HUES6 (cell line): ENCODE measurements at regions not wholly inside any gene's neighbourhood (a gene's known extent, or its start where the extent isn't known, plus 50 kb on each side); places are given as distances from the start of the nearest gene placed in this dataset.

Source experiments
- H3K27ac ChIP-seq: 2 replicates; pipeline ENCODE4 v1.7.0; 2013; ENCODE audit warnings: low read depth, mild to moderate bottlenecking, low read length, inconsistent platforms
- H3K27me3 ChIP-seq: 2 replicates; pipeline ENCODE4 v1.6.1; 2013; ENCODE audit warnings: low read length; ENCODE audit not compliant: control insufficient read depth, insufficient read depth
- H3K36me3 ChIP-seq: 2 replicates; pipeline ENCODE4 v1.6.1; 2013; ENCODE audit warnings: low read length; ENCODE audit not compliant: control insufficient read depth, insufficient read depth
- H3K4me1 ChIP-seq: 2 replicates; pipeline ENCODE4 v1.6.1; 2013; ENCODE audit warnings: low read length; ENCODE audit not compliant: control insufficient read depth, insufficient read depth
- H3K4me3 ChIP-seq: 2 replicates; pipeline ENCODE4 v1.5.1; 2013; ENCODE audit warnings: low read depth, low read length
- H3K9ac ChIP-seq: one replicate; pipeline ENCODE4 v1.6.1; 2013; ENCODE audit warnings: mild to moderate bottlenecking, low read length
- H3K9me3 ChIP-seq: 2 replicates; pipeline ENCODE4 v1.6.1; 2013; ENCODE audit warnings: low read depth, low read length; ENCODE audit not compliant: control insufficient read depth, insufficient read depth

DNA sequence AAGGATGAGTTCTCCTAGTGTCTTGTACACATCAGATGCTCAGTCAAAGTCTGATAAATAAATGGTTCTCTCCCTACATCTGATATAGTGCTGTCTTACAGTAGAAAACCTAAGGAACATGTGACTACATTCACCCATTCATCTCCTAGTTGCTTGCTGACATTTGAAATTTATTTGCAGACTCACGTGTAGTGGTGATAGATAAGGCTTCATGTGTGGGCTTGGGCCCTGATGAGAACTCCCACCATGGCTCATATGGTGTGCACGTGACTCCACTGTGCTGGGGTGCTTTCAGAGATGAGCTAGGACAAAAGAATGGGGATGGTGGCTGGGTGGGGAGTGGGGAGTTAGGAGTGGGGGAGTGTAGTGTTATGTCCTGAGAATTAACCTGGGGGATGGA is 287.3 kb downstream of the RPS24 start:
- no peak overlapping the region for H3K4me3 ChIP-seq
- H3K4me1 ChIP-seq = no peaks in the 10 kb centered on the region
- H3K9ac ChIP-seq = no peak overlapping the region
- H3K27me3 ChIP-seq = no peaks in the 10 kb centered on the region
- no peak overlapping the region for H3K27ac ChIP-seq
- H3K36me3 ChIP-seq = no peaks in the 10 kb centered on the region
- peaks cover 3% of the 10 kb centered on the region; the same call in 1 of the 2 replicates for H3K9me3 ChIP-seq

DNA sequence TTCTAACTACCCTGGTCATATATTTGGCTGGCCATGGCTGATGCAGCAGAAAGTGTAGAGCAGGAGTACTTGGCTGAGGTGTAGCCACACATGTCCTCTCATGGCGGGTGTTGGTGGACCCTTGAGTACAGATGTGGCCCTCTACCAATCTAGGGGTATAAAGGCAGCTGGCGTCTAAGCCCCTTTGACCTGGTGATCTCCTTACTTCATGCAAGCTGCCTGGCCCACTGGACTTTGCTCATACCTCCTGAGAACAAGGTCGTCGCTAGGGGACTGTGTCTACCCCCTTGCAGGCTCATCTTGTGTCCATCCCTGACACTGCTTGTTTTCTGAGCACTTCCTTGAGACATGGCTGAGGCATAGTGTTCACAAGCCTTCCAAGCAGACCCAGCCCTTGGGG is 287.8 kb downstream of the RPS24 start:
- no peak overlapping the region for H3K9ac ChIP-seq
- no peak overlapping the region for H3K27ac ChIP-seq

DNA sequence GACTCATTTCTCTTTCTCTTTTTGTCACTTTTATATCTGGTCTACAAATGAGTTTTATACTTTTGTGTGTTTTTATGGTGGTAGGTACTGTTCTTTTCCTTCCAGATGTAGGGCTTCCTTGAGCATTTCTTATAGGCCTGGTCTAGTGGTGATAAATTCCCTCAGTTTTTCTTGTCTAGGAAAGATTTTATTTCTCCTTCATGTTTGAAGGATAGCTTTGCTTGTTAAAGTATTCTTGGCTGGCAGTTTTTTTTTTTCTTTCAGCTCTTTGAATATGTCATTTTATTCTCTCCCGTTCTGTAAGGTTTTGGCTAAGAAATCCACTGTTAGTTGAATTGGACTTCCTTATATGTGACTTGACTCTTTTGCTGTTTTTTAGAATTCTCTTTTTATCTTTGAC is 292.7 kb downstream of the RPS24 start:
- Histone ChIP-seq H3K4me3 (no peak overlapping the region), H3K36me3 (no peaks in the 10 kb centered on the region), H3K27me3 (no peaks in the 10 kb centered on the region), H3K27ac (no peak overlapping the region), H3K9ac (no peak overlapping the region), H3K4me1 (no peaks in the 10 kb centered on the region), H3K9me3 (peaks cover 14% of the 10 kb centered on the region; the same call in 1 of the 2 replicates)

More for the DNA sequence above, 287.8 kb downstream of the RPS24 start:
- H3K9me3 ChIP-seq = peaks cover 6% of the 10 kb centered on the region; the same call in 1 of the 2 replicates
- no peak overlapping the region for H3K4me3 ChIP-seq
- H3K36me3 ChIP-seq = no peaks in the 10 kb centered on the region
- no peaks in the 10 kb centered on the region for H3K27me3 ChIP-seq
- H3K4me1 ChIP-seq = no peaks in the 10 kb centered on the region

DNA sequence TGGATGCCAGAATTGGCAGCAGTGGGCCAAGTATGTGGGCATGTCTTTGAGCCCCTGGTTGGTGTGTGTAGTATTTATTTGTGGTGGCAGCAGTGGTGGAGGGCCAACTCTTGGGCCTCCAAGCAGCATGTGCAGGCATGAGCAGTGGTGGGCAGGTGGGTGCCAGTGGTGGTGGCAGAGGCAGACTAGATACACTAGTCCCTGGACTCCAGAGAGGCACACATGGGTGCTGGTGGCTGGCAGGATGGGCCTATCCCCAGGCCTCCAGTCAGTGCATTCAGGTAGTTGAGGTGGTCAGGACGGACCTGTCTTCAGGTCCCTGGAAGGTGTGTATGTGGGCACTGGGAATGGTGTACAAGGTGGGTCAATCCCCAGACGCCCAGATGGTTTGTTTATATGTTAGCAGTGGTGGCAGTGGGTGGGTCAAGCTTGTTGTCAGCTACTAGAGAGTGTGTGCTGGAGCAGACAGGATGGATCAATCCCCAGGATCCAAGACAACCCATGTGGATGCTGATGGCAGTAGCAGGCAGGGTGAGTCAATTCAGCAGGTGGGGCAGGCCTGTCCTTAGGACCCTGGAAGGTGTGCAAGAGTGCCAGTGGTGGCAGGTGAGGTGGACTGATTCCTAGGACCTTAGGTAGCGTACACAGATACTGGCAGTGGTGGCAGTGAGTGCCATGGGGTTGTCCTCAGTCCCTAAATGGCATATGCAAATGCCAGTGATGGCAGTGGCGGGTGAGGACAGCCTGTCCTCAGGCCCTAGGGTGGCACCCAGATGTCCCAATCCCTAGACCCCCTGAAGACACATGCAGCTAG is 294.3 kb downstream of the RPS24 start:
- Histone ChIP-seq H3K27me3 (no peaks in the 10 kb centered on the region), H3K9me3 (peaks cover 14% of the 10 kb centered on the region; the same call in 1 of the 2 replicates), H3K4me3 (no peak overlapping the region), H3K9ac (no peak overlapping the region), H3K36me3 (no peaks in the 10 kb centered on the region), H3K4me1 (no peaks in the 10 kb centered on the region), H3K27ac (no peak overlapping the region)

DNA sequence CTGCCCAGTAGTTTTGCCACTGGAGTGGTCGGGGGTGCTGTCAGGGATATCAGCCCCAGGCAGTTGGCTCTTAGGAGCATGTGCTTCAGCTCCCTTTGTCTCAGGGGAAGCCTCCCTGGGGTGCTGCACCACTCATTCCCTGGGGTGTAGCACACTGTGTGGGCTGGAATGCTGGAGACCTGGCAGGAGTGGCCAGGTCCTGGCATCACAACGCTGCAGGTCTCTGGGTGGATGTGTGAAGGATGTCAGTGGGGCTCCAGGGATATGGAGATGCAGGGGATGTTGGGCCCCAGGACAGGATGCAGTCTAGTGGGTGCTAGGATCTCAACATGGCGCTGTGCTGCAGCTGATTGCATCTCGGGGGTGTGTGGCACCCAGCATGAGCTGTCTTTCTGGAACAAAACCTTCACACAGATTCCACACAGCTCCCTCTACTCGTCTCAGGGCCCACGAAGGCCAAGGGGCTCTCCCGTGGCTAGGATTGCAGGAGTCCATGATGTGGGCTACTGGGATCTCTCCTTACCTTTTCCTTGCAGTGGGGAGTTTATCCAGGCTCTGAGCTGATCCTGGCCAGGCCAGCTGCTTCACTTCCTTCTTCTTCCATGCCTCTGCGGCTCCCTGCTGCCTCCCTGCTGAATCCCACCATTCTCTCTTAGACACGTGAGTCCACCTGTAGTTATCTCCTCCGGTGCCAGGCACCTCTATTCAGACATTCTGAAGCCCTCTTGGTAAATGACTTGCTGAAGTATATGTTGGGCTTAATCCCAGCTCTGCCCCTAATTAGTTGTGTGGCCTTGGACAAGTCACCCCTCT is 295.1 kb downstream of the RPS24 start:
- Histone ChIP-seq H3K9me3 (peaks cover 14% of the 10 kb centered on the region; the same call in 1 of the 2 replicates), H3K4me1 (no peaks in the 10 kb centered on the region), H3K4me3 (no peak overlapping the region), H3K36me3 (no peaks in the 10 kb centered on the region), H3K27ac (no peak overlapping the region), H3K27me3 (no peaks in the 10 kb centered on the region), H3K9ac (no peak overlapping the region)

DNA sequence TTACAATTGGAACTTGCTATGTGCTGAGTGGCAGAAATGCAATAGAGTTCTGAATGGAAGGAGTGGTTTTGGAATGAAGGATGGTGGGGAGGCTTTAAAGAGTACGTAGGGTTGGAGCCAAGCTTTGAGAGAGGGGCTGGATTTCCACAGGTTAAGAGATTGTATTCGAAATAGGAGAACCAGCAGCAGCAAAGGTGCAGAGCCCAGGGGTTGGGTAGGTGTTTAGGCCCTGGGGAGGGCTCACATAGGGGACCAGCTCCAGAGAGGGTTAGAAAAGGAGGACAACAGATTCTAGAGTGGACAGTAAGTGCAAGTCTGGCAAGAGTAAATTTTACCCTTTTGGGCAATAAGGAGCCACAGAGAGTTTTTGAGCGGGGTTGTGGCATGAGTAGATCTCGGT is 297.2 kb downstream of the RPS24 start:
- Histone ChIP-seq H3K36me3 (no peaks in the 10 kb centered on the region), H3K4me1 (no peaks in the 10 kb centered on the region), H3K9ac (no peak overlapping the region), H3K9me3 (peaks cover 12% of the 10 kb centered on the region; the same call in 1 of the 2 replicates), H3K4me3 (no peak overlapping the region), H3K27ac (no peak overlapping the region), H3K27me3 (no peaks in the 10 kb centered on the region)

DNA sequence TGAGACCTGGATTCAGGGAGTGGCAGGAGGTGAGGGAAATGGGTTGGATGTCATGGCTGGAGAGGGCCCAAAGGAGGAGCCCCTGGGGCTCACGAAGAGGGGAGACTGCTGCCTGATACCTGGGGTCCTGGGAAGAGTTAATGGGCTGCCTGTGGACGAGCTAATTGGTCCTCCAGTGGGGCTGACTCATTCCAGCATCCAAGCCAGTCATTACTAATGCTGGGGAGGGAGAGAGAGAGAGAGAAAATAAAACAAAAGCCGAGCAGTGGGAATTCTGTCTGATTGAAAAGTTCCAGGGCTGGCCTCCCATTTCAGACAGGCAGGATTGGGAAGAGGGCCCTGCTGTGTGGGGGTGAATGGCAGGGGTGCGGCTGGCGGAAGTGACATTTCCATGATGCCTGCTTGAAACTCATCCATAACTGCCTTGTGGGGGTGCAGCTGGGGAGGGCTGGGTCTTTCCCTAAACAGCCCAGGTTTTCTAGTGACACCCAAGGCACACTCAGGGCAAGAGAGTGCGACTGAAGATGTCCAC is 297.8 kb downstream of the RPS24 start:
- Histone ChIP-seq H3K4me1 (no peaks in the 10 kb centered on the region), H3K9ac (no peak overlapping the region), H3K27ac (no peak overlapping the region), H3K4me3 (no peak overlapping the region), H3K9me3 (peaks cover 9% of the 10 kb centered on the region; the same call in 1 of the 2 replicates), H3K36me3 (no peaks in the 10 kb centered on the region), H3K27me3 (no peaks in the 10 kb centered on the region)

DNA sequence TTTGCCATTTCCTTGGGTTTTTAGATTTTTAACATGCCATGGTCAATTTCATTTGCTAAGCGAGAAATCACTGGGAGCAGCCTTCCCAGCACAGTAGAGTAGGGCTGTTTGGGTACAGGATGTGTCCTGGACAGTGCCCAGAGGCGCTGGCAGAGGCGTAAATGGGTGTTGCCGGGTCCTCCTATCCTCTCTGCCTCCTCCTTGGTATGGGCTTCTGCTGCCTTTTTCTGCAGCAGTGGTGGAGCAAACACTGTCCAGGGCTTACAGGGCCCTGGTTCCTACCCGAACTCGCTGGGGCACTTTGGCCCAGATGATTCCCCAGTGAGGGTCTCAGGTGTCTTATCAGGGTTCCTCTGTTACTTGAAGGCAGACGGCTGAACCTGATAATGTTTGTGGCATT is 298.3 kb downstream of the RPS24 start:
- no peak overlapping the region for H3K9ac ChIP-seq
- no peak overlapping the region for H3K27ac ChIP-seq
- H3K36me3 ChIP-seq = no peaks in the 10 kb centered on the region

DNA sequence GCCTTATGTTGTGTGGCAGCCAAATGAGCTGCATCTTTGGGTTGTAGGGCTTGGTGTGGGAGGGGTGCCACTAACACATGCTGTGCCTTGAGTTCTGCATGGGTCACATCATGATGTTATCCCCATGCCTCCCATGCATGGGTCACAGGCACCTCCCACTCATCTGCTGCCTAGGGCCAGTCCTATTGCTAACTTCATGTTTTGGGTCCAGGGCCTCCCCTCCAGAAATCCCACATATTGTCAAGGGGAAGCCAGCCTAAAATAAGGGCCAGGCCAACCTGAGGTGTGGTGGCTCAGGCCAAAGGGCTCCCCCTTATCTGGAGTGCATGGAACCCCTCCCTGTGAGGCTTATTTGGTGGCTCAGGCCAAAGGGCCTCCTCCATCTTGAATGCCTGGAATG is 299.0 kb downstream of the RPS24 start:
- Histone ChIP-seq H3K27me3 (no peaks in the 10 kb centered on the region), H3K9me3 (peaks cover 4% of the 10 kb centered on the region), H3K36me3 (no peaks in the 10 kb centered on the region), H3K9ac (no peak overlapping the region), H3K4me1 (no peaks in the 10 kb centered on the region), H3K4me3 (no peak overlapping the region), H3K27ac (no peak overlapping the region)

More for the DNA sequence above, 298.3 kb downstream of the RPS24 start:
- Histone ChIP-seq H3K9me3 (peaks cover 7% of the 10 kb centered on the region), H3K4me3 (no peak overlapping the region), H3K4me1 (no peaks in the 10 kb centered on the region), H3K27me3 (no peaks in the 10 kb centered on the region)

DNA sequence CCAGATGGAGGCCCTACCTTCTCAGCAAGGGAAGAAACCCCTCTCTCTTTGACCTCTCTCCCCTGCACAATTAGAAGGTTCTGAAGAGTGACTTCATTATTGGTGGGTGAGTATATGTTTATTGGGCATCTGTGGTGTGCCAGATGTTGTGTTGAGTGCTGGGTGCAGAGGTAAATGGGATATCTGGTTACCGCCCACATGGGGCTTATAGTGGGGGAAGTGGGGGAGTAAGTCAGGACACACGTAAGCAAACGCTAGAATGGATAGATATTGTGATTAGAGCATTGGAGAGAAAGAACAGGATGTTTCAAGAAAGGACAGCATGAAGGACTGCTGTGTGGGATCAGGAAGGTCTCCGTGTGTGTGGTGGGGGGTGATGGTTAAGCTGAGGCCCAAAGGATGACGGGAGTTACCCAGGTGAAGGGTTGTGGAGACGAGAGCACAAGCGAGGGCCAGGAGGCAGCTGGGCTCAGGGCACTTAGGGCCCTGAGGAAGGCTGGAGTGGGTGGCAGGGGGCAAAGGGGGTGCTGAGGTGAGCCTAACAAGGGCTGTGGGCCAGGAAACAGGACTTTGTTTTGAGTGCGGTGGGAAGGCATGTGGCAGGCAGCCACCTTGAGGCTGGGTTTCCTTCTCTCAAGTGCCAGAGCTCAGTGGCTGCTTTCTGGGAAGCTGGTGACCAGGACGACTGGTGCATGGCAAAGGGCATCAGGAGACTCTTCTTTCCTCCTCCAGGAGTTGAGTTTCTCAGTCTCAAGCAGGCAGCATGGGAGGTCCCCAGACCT is 299.9 kb downstream of the RPS24 start:
- Histone ChIP-seq H3K27ac (no peak overlapping the region), H3K9ac (no peak overlapping the region), H3K27me3 (no peaks in the 10 kb centered on the region), H3K36me3 (no peaks in the 10 kb centered on the region), H3K4me3 (no peak overlapping the region), H3K4me1 (no peaks in the 10 kb centered on the region), H3K9me3 (peaks cover 4% of the 10 kb centered on the region)
